ENCODE measurements at regions not wholly inside any gene's neighbourhood (a gene's known extent, or its start where the extent isn't known, plus 50 kb on each side); places are given as distances from the start of the nearest gene placed in this dataset.

- DNase-seq: no peak
These were observed 189.8 kb downstream of the INSIG2 start for GRCh38 chr2:118278046-118278445.

GRCh38 chr2:118274841-118275510 is 186.7 kb downstream of the INSIG2 start:
- DNase-seq: no peak

- DNase-seq: no peak
These were observed 184.1 kb downstream of the INSIG2 start for GRCh38 chr2:118272391-118272790.

GRCh38 chr2:118269408-118270051 is 181.3 kb downstream of the INSIG2 start:
- no peak for DNase-seq

GRCh38 chr2:118268268-118268667 is 180.0 kb downstream of the INSIG2 start:
- DNase-seq: no peak

- DNase-seq: no peak
These were observed 177.7 kb downstream of the INSIG2 start for GRCh38 chr2:118265873-118266455.

GRCh38 chr2:118264232-118264990 is 176.1 kb downstream of the INSIG2 start:
- DNase-seq: no peak

GRCh38 chr2:118257696-118258095 is 169.4 kb downstream of the INSIG2 start:
- no peak for DNase-seq

GRCh38 chr2:118255771-118256372 is 167.6 kb downstream of the INSIG2 start:
- DNase-seq: no peak

GRCh38 chr2:118255301-118255700 is 167.0 kb downstream of the INSIG2 start:
- DNase-seq: no peak

GRCh38 chr2:118254116-118254515 is 165.8 kb downstream of the INSIG2 start:
- DNase-seq: no peak

- DNase-seq: peak; percentile 28
These were observed 163.2 kb downstream of the INSIG2 start for GRCh38 chr2:118251427-118251826.

GRCh38 chr2:118250463-118250862 is 162.2 kb downstream of the INSIG2 start:
- DNase-seq: no peak

GRCh38 chr2:118250001-118250400 is 161.7 kb downstream of the INSIG2 start:
- DNase-seq: no peak

GRCh38 chr2:118249531-118249930 is 161.3 kb downstream of the INSIG2 start:
- DNase-seq: no peak

- DNase-seq: no peak
These were observed 158.5 kb downstream of the INSIG2 start for GRCh38 chr2:118246726-118247125.

GRCh38 chr2:118246079-118246478 is 157.8 kb downstream of the INSIG2 start:
- DNase-seq: no peak

- DNase-seq: no peak
These were observed 156.4 kb downstream of the INSIG2 start for GRCh38 chr2:118244686-118245085.

GRCh38 chr2:118243031-118243430 is 154.8 kb downstream of the INSIG2 start:
- no peak for DNase-seq

GRCh38 chr2:118242216-118242615 is 153.9 kb downstream of the INSIG2 start:
- DNase-seq: no peak

- DNase-seq: no peak
These were observed 152.9 kb downstream of the INSIG2 start for GRCh38 chr2:118241128-118241527.

- no peak for DNase-seq
These were observed 152.0 kb downstream of the INSIG2 start for GRCh38 chr2:118240276-118240675.

All from renal pelvis (tissue), 1 donor.